GDM1 (cell line): ENCODE measurements at regions not wholly inside any gene's neighbourhood (a gene's known extent, or its start where the extent isn't known, plus 50 kb on each side); places are given as distances from the start of the nearest gene placed in this dataset.

Source experiments
- DNase-seq: peaks from one replicate; lab custom pipeline; 2025; lab: John Stamatoyannopoulos, UW

- no peak for DNase-seq
Observed at GRCh38 chr7:25396668-25397067, 168.4 kb upstream of the NPVF start.

- no peak for DNase-seq
Observed at GRCh38 chr7:25398418-25398817, 170.1 kb upstream of the NPVF start.

- no peak for DNase-seq
Observed at GRCh38 chr7:25399000-25399750, 170.9 kb upstream of the NPVF start.

- no peak for DNase-seq
Observed at GRCh38 chr7:25402532-25402931, 174.2 kb upstream of the NPVF start.

- DNase-seq = no peak
Observed at GRCh38 chr7:25405736-25406135, 177.4 kb upstream of the NPVF start.

GRCh38 chr7:25407053-25407452 lies 178.8 kb upstream of the NPVF start:
- no peak for DNase-seq

- no peak for DNase-seq
Observed at GRCh38 chr7:25408012-25408687, 179.9 kb upstream of the NPVF start.

- DNase-seq = no peak
Observed at GRCh38 chr7:25408876-25409275, 180.6 kb upstream of the NPVF start.

GRCh38 chr7:25409897-25410636 lies 181.8 kb upstream of the NPVF start:
- no peak for DNase-seq

- no peak for DNase-seq
Observed at GRCh38 chr7:25420771-25421170, 192.5 kb upstream of the NPVF start.

GRCh38 chr7:25424113-25424512 lies 195.8 kb upstream of the NPVF start:
- DNase-seq = no peak

- no peak for DNase-seq
Observed at GRCh38 chr7:25424855-25425254, 196.6 kb upstream of the NPVF start.

- DNase-seq = no peak
Observed at GRCh38 chr7:25427721-25428120, 199.4 kb upstream of the NPVF start.

- DNase-seq = no peak
Observed at GRCh38 chr7:25429731-25430130, 201.4 kb upstream of the NPVF start.

GRCh38 chr7:25430200-25430931 lies 202.1 kb upstream of the NPVF start:
- no peak for DNase-seq

GRCh38 chr7:25431956-25432450 lies 203.7 kb upstream of the NPVF start:
- no peak for DNase-seq

GRCh38 chr7:25432807-25433206 lies 204.5 kb upstream of the NPVF start:
- DNase-seq = no peak

GRCh38 chr7:25436413-25436812 lies 208.1 kb upstream of the NPVF start:
- no peak for DNase-seq

- no peak for DNase-seq
Observed at GRCh38 chr7:25437308-25437707, 209.0 kb upstream of the NPVF start.

GRCh38 chr7:25444991-25445390 lies 216.7 kb upstream of the NPVF start:
- DNase-seq = no peak

GRCh38 chr7:25448301-25448700 lies 220.0 kb upstream of the NPVF start:
- DNase-seq = no peak

- no peak for DNase-seq
Observed at GRCh38 chr7:25454020-25454419, 225.7 kb upstream of the NPVF start.
